ENCODE measurements at regions not wholly inside any gene's neighbourhood (a gene's known extent, or its start where the extent isn't known, plus 50 kb on each side); places are given as distances from the start of the nearest gene placed in this dataset.

DNA sequence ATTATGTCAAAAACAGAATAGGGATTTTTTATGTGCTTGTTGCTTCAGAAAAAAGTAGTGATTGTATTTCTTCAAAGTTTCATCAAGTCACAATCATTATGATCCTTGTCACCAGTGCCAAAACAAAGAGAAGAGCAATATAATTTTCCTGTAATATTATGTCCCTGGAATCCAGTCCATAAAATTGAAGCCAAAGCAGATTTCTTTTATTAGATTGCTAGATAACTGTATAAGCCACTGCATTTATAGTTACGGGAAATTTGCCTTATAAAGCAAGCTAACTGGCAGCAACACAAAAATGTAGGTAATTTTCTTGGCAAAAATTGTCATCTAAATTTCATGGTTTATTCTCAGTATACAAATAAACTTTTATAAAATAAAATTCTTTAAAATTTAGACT, 296.1 kb upstream of the ANKRD50 start:
- H3K27ac ChIP-seq, result no peak overlapping the region
- H3K4me1 ChIP-seq, result peaks cover 0 to 12% (median 0%) of the 10 kb centered on the region in 3 donors
- H3K9me3 ChIP-seq, result no peaks in the 10 kb centered on the region
- H3K36me3 ChIP-seq, result no peaks in the 10 kb centered on the region
- intact Hi-C loops (cut with DNase I), result no loop called here
- DNase-seq, result no peak
- no peak overlapping the region for H3K4me3 ChIP-seq
- no peak for TF ChIP-seq CTCF (IDR thresholded peaks at IDR 0.05)
- no peak for TF ChIP-seq POLR2A (IDR thresholded peaks at IDR 0.05)
- 61 to 64% methylated on average over 1 of the region's 1 CpG for WGBS, 2 donors
- no peaks in the 10 kb centered on the region for H3K27me3 ChIP-seq

DNA sequence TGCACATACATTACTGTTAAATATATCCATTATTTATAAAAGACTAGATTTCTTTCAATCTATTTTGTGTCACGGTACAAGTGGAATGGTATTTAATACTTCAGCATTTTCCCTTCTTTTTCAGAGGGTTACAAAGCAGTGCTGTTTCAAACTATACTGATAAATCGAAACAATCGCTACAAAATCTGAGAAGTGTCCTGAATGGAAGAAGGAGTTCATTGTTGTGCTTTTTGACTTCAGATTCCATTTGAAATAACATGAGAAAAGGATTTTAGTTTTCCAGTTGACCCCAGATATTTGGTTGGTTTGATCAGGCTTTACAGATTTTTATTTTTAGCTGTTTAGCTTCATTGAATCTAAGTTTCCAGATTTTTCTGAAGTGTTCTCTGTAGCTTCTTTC, 292.1 kb upstream of the ANKRD50 start:
- H3K27me3 ChIP-seq, result no peaks in the 10 kb centered on the region
- no peaks in the 10 kb centered on the region for H3K36me3 ChIP-seq
- H3K9me3 ChIP-seq, result no peaks in the 10 kb centered on the region
- H3K4me3 ChIP-seq, result no peak overlapping the region
- intact Hi-C loops (cut with DNase I), result no loop called here
- TF ChIP-seq CTCF (IDR thresholded peaks at IDR 0.05) (no peak), POLR2A (IDR thresholded peaks at IDR 0.05) (no peak)
- H3K4me1 ChIP-seq, result no peaks in the 10 kb centered on the region
- WGBS, 2 donors, result 81 to 88% methylated on average over 3 of the region's 3 CpGs
- H3K27ac ChIP-seq, result no peak overlapping the region
- no peak for DNase-seq

DNA sequence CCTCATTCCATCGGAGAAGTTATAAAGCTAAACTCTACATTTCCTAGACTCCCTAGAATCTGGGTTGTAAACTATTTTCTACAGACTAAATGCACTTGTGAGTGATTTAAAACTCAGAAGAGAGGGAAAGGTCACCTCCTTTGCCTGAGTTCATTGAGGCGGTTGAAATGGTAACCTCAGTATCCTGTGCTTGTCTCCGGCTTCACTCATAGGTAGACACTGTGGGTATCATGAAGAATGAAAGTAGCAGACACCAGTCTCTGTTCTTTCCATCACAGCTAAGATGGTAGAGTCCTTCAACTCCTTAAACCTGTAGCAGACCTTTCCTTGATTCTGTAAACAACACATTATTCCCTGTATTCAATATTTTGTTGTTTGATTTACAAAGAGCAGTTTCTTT, 291.3 kb upstream of the ANKRD50 start:
- H3K27ac ChIP-seq, result no peak overlapping the region
- no peak for TF ChIP-seq CTCF (IDR thresholded peaks at IDR 0.05)
- WGBS, 2 donors, result 92 to 96% methylated on average over 3 of the region's 3 CpGs
- no peak overlapping the region for H3K4me3 ChIP-seq
- no peaks in the 10 kb centered on the region for H3K9me3 ChIP-seq
- H3K27me3 ChIP-seq, result no peaks in the 10 kb centered on the region
- H3K4me1 ChIP-seq, result no peaks in the 10 kb centered on the region
- intact Hi-C loops (cut with DNase I), result no loop called here
- DNase-seq, result no peak
- H3K36me3 ChIP-seq, result no peaks in the 10 kb centered on the region

- intact Hi-C loops (cut with DNase I), result no loop called here
- no peak overlapping the region for H3K27ac ChIP-seq
- no peaks in the 10 kb centered on the region for H3K9me3 ChIP-seq
- DNase-seq, result no peak
- peaks cover 0 to 12% (median 0%) of the 10 kb centered on the region in 3 donors for H3K4me1 ChIP-seq
- no peaks in the 10 kb centered on the region for H3K36me3 ChIP-seq
- TF ChIP-seq POLR2A (IDR thresholded peaks at IDR 0.05) (no peak), CTCF (IDR thresholded peaks at IDR 0.05) (no peak)
- H3K4me3 ChIP-seq, result no peak overlapping the region
- H3K27me3 ChIP-seq, result no peaks in the 10 kb centered on the region
Measured at GRCh38 chr4:124997991-124998390, 285.5 kb upstream of the ANKRD50 start.

- DNase-seq, result no peak
- intact Hi-C loops (cut with DNase I), result no loop called here
- no peaks in the 10 kb centered on the region for H3K36me3 ChIP-seq
- TF ChIP-seq CTCF (IDR thresholded peaks at IDR 0.05) (no peak), POLR2A (IDR thresholded peaks at IDR 0.05) (no peak)
- no peak overlapping the region for H3K4me3 ChIP-seq
- WGBS, 2 donors, result 73 to 95% methylated on average over 1 of the region's 1 CpG
- H3K27me3 ChIP-seq, result no peaks in the 10 kb centered on the region
- peaks cover 0 to 12% (median 0%) of the 10 kb centered on the region in 3 donors for H3K4me1 ChIP-seq
- no peaks in the 10 kb centered on the region for H3K9me3 ChIP-seq
- peak overlapping the region in 1 of 4 donors; percentile 29 for H3K27ac ChIP-seq
Measured at GRCh38 chr4:124997124-124997523, 284.6 kb upstream of the ANKRD50 start.

Data from esophagus squamous epithelium (tissue), 5 donors.